ENCODE measurements at regions not wholly inside any gene's neighbourhood (a gene's known extent, or its start where the extent isn't known, plus 50 kb on each side); places are given as distances from the start of the nearest gene placed in this dataset.

- no peak for TF ChIP-seq CTCF (conservative IDR thresholded peaks at IDR 0.05; ENCODE audit: low read depth, low read length)
- H3K4me3 ChIP-seq (ENCODE audit: low read length), result no peak overlapping the region
- no peak for DNase-seq (ENCODE audit: low read depth)
Measured at GRCh38 chr12:30859226-30859625, 67.3 kb upstream of the TSPAN11 start.

DNA sequence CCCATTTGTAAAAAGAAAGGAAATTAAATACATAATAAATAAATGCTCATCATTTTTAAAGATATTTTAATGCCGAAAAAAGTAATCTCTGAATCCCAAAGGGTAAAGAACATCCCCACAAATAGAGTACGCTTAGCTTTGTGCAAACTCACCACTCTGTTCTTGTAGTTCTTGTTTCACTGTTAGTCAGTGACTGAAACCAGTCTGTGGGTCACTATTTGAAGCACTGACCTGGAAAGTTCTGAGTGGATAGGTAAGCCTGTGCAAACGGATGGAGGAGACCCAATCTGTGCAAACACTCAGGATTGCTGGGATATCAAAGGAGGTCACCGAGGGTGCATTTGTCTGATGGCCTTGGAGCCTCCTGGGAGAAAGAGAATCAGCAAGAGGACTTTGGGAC lies 68.1 kb upstream of the TSPAN11 start:
- no peak for DNase-seq (ENCODE audit: low read depth)
- H3K4me3 ChIP-seq (ENCODE audit: low read length), result no peak overlapping the region
- TF ChIP-seq CTCF (conservative IDR thresholded peaks at IDR 0.05; ENCODE audit: low read depth, low read length), result no peak

DNA sequence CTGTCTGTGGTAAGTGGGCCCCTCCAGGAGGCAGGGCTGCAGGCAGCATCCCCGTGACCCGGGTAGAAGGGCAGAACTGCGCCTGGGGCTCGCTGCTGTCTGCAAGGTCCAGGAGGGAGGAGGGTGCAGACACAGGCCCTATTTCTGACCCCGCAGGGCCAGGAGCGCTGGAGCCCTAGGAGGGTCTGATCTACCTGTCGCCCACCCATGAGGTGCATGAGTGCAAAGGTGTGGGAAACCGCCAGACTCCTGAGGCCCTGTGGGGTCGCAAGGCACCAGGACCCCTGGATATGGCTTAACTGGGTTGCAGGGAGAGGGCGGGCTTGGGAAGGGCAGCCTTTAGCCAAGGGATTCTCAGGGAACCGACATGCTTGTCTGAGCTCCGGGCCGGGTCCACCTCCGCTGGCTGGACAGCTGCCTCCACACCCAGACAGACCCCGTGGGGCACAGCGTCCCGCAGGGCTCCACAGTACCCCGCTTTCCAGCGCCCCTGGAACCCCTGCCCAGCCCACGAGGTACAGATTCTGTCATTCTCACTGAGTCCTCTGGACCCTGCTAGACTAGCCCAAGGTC lies 72.9 kb upstream of the TSPAN11 start:
- no peak overlapping the region for H3K4me3 ChIP-seq (ENCODE audit: low read length)
- no peak for DNase-seq (ENCODE audit: low read depth)
- TF ChIP-seq CTCF (conservative IDR thresholded peaks at IDR 0.05; ENCODE audit: low read depth, low read length), result no peak

- no peak for DNase-seq (ENCODE audit: low read depth)
- TF ChIP-seq CTCF (conservative IDR thresholded peaks at IDR 0.05; ENCODE audit: low read depth, low read length), result no peak
- H3K4me3 ChIP-seq (ENCODE audit: low read length), result no peak overlapping the region
Measured at GRCh38 chr12:30850684-30851083, 75.9 kb upstream of the TSPAN11 start.

- peak; percentile 19 for DNase-seq (ENCODE audit: low read depth)
- peak; percentile 64 for TF ChIP-seq CTCF (conservative IDR thresholded peaks at IDR 0.05; ENCODE audit: low read depth, low read length)
- H3K4me3 ChIP-seq (ENCODE audit: low read length), result no peak overlapping the region
Measured at GRCh38 chr12:30847259-30847658, 79.3 kb upstream of the TSPAN11 start.

- DNase-seq (ENCODE audit: low read depth), result no peak
- no peak overlapping the region for H3K4me3 ChIP-seq (ENCODE audit: low read length)
- TF ChIP-seq CTCF (conservative IDR thresholded peaks at IDR 0.05; ENCODE audit: low read depth, low read length), result no peak
Measured at GRCh38 chr12:30846776-30847175, 79.8 kb upstream of the TSPAN11 start.

GRCh38 chr12:30845676-30846075 lies 80.9 kb upstream of the TSPAN11 start:
- no peak for DNase-seq (ENCODE audit: low read depth)
- no peak overlapping the region for H3K4me3 ChIP-seq (ENCODE audit: low read length)
- no peak for TF ChIP-seq CTCF (conservative IDR thresholded peaks at IDR 0.05; ENCODE audit: low read depth, low read length)
